T-cell (primary cell): ENCODE measurements at regions not wholly inside any gene's neighbourhood (a gene's known extent, or its start where the extent isn't known, plus 50 kb on each side); places are given as distances from the start of the nearest gene placed in this dataset.

Experiments
- ATAC-seq, 4 experiments: fragments of 200-7000 bp in 3 of 4; fragments of 150-1000 bp in 1 of 4; cut with Tn5 transposase; replicated peaks in 1 of 4; 1 replicate in 3 of 4; 2 replicates in 1 of 4; pipeline ENCODE4 v1.10.0; 2021; ENCODE audit warnings: moderate library complexity in 3 of 4, mild to moderate bottlenecking in 2 of 4, moderate number of reproducible peaks in 1 of 4
- CTCF ChIA-PET, 2 donors: fragments of 300-600 bp; sonication (Branson Sonifier 250); formaldehyde crosslinking; loops; one replicate each; lab custom pipeline; 2022; ENCODE audit warnings: antibody characterized with exemption in 2 of 2; lab: Charles Lee
- POLR2A ChIA-PET, 2 donors: fragments of 300-600 bp; sonication (Branson Sonifier 250); formaldehyde crosslinking; loops; one replicate each; lab custom pipeline; 2022; ENCODE audit warnings: antibody characterized with exemption in 2 of 2; lab: Charles Lee
- DNase-seq, 35 experiments: peaks; one replicate each; pipeline versions ENCODE4 v3.0.0 to v3.0.0-alpha.2; 2013 to 2023
- H3K27ac ChIP-seq: one replicate; pipeline ENCODE4 v1.5.1; 2013; ENCODE audit warnings: low read length
- H3K27me3 ChIP-seq, 2 experiments: replicated peaks in 1 of 2; 1 replicate in 1 of 2; 2 replicates in 1 of 2; pipeline versions ENCODE4 v1.6.1 to v1.7.0; 2013; ENCODE audit warnings: low read length in 1 of 2, mixed read lengths in 1 of 2; ENCODE audit not compliant: control insufficient read depth in 2 of 2, insufficient read depth in 2 of 2; ENCODE audit errors: extremely low read depth in 1 of 2
- H3K36me3 ChIP-seq, 2 donors: 1 replicate in 1 of 2; 2 replicates in 1 of 2; pipeline versions ENCODE4 v1.6.1 to v1.7.0; 2013; ENCODE audit warnings: low read length in 1 of 2; ENCODE audit not compliant: control insufficient read depth in 2 of 2, insufficient read depth in 1 of 2; ENCODE audit errors: extremely low read depth in 1 of 2
- H3K4me1 ChIP-seq, 2 experiments: 1 replicate in 1 of 2; 2 replicates in 1 of 2; pipeline versions ENCODE4 v1.6.1 to v1.7.0; 2013; ENCODE audit warnings: low read length in 2 of 2, mixed read lengths in 1 of 2; ENCODE audit not compliant: insufficient read depth in 2 of 2, control insufficient read depth in 1 of 2; ENCODE audit errors: extremely low read depth in 1 of 2
- H3K4me3 ChIP-seq, 2 donors: 1 replicate in 1 of 2; 2 replicates in 1 of 2; pipeline versions ENCODE4 v1.5.1 to v1.7.0; 2013; ENCODE audit warnings: mild to moderate bottlenecking in 2 of 2, low read length in 1 of 2, moderate library complexity in 1 of 2; ENCODE audit not compliant: control insufficient read depth in 1 of 2; ENCODE audit errors: extremely low read depth in 1 of 2
- H3K9me3 ChIP-seq: 2 replicates; pipeline ENCODE4 v1.7.0; 2013
- H3K27ac Mint-ChIP-seq, 2 donors: one replicate each; pipeline ENCODE4 v1.8.0; 2020 to 2021; ENCODE audit warnings: mild to moderate bottlenecking in 2 of 2, mixed read lengths in 2 of 2
- H3K27me3 Mint-ChIP-seq, 2 donors: one replicate each; pipeline ENCODE4 v1.8.0; 2021 to 2022; ENCODE audit warnings: mixed read lengths in 2 of 2
- H3K36me3 Mint-ChIP-seq: one replicate; pipeline ENCODE4 v1.8.0; 2021; ENCODE audit warnings: mixed read lengths
- H3K4me1 Mint-ChIP-seq, 3 donors: one replicate each; pipeline ENCODE4 v1.8.0; 2020 to 2022; ENCODE audit warnings: mixed read lengths in 3 of 3, mild to moderate bottlenecking in 1 of 3
- H3K4me3 Mint-ChIP-seq, 3 donors: one replicate each; pipeline ENCODE4 v1.8.0; 2020 to 2022; ENCODE audit warnings: mild to moderate bottlenecking in 3 of 3, mixed read lengths in 3 of 3, moderate library complexity in 3 of 3
- H3K9me3 Mint-ChIP-seq, 3 donors: one replicate each; pipeline ENCODE4 v1.8.0; 2020 to 2022; ENCODE audit warnings: mixed read lengths in 3 of 3
- WGBS: methylation state at CpG from one replicate; pipeline ENCODE4 v1.1.5; 2013; ENCODE audit warnings: missing lambda C conversion rate; ENCODE audit not compliant: insufficient coverage; 5-methylcytosine and 5-hydroxymethylcytosine counted together

GRCh38 chr2:117691595-117691994, 122.9 kb upstream of the DDX18 start:
- Histone ChIP-seq H3K27me3 (no peaks in the 10 kb centered on the region), H3K4me1 (no peaks in the 10 kb centered on the region), H3K27ac (no peak overlapping the region), H3K36me3 (no peaks in the 10 kb centered on the region), H3K4me3 (no peak overlapping the region), H3K9me3 (no peaks in the 10 kb centered on the region)
- Mint-ChIP-seq H3K36me3 (no peaks in the 10 kb centered on the region), H3K4me1 (no peaks in the 10 kb centered on the region), H3K4me3 (no peak overlapping the region), H3K27ac (no peak overlapping the region), H3K9me3 (no peaks in the 10 kb centered on the region), H3K27me3 (no peaks in the 10 kb centered on the region)
- ATAC-seq, result no peak
- no peak for DNase-seq
- ChIA-PET POLR2A (no interaction called here), CTCF (no interaction called here)
- WGBS, result 50% methylated on average over 1 of the region's 2 CpGs

GRCh38 chr2:117692001-117692763, 122.3 kb upstream of the DDX18 start:
- WGBS, result 65% methylated on average over 2 of the region's 5 CpGs
- H3K4me1 Mint-ChIP-seq, result no peaks in the 10 kb centered on the region
- H3K4me1 ChIP-seq, result no peaks in the 10 kb centered on the region
- H3K4me3 ChIP-seq, result no peak overlapping the region
- H3K4me3 Mint-ChIP-seq, result no peak overlapping the region
- H3K9me3 ChIP-seq, result no peaks in the 10 kb centered on the region
- ATAC-seq (no peak), DNase-seq (no peak)
- H3K36me3 ChIP-seq, result no peaks in the 10 kb centered on the region
- POLR2A ChIA-PET, result no interaction called here
- no peaks in the 10 kb centered on the region for H3K36me3 Mint-ChIP-seq
- H3K27ac Mint-ChIP-seq, result no peak overlapping the region
- H3K9me3 Mint-ChIP-seq, result no peaks in the 10 kb centered on the region
- CTCF ChIA-PET, result no interaction called here
- no peak overlapping the region for H3K27ac ChIP-seq
- no peaks in the 10 kb centered on the region for H3K27me3 ChIP-seq
- peaks cover 0 to 4% of the 10 kb centered on the region in 2 donors for H3K27me3 Mint-ChIP-seq

- DNase-seq (no peak), ATAC-seq (no peak)
- Mint-ChIP-seq H3K9me3 (no peaks in the 10 kb centered on the region), H3K27me3 (peaks cover 0 to 4% of the 10 kb centered on the region in 2 donors), H3K4me1 (no peaks in the 10 kb centered on the region), H3K36me3 (no peaks in the 10 kb centered on the region), H3K27ac (no peak overlapping the region), H3K4me3 (no peak overlapping the region)
- no peaks in the 10 kb centered on the region for H3K9me3 ChIP-seq
- no peaks in the 10 kb centered on the region for H3K4me1 ChIP-seq
- H3K27ac ChIP-seq, result no peak overlapping the region
- ChIA-PET CTCF (no interaction called here), POLR2A (no interaction called here)
- H3K27me3 ChIP-seq, result no peaks in the 10 kb centered on the region
- H3K4me3 ChIP-seq, result no peak overlapping the region
- WGBS, result no CpG with 5 or more reads among the region's 4 CpGs
- no peaks in the 10 kb centered on the region for H3K36me3 ChIP-seq
These were observed 121.3 kb upstream of the DDX18 start for GRCh38 chr2:117693154-117693553.

GRCh38 chr2:117693651-117694050, 120.8 kb upstream of the DDX18 start:
- H3K9me3 ChIP-seq, result no peaks in the 10 kb centered on the region
- H3K4me1 ChIP-seq, result no peaks in the 10 kb centered on the region
- Mint-ChIP-seq H3K36me3 (no peaks in the 10 kb centered on the region), H3K4me3 (no peak overlapping the region), H3K27me3 (peaks cover 0 to 4% of the 10 kb centered on the region in 2 donors), H3K9me3 (no peaks in the 10 kb centered on the region), H3K4me1 (no peaks in the 10 kb centered on the region), H3K27ac (no peak overlapping the region)
- no peaks in the 10 kb centered on the region for H3K27me3 ChIP-seq
- no peak overlapping the region for H3K4me3 ChIP-seq
- ChIA-PET CTCF (no interaction called here), POLR2A (no interaction called here)
- ATAC-seq (no peak), DNase-seq (no peak)
- no CpG with 5 or more reads among the region's 2 CpGs for WGBS
- no peaks in the 10 kb centered on the region for H3K36me3 ChIP-seq
- no peak overlapping the region for H3K27ac ChIP-seq

GRCh38 chr2:117698287-117698686, 116.2 kb upstream of the DDX18 start:
- Histone ChIP-seq H3K27me3 (no peaks in the 10 kb centered on the region), H3K4me3 (no peak overlapping the region), H3K36me3 (no peaks in the 10 kb centered on the region), H3K4me1 (no peaks in the 10 kb centered on the region), H3K9me3 (no peaks in the 10 kb centered on the region), H3K27ac (no peak overlapping the region)
- WGBS, result 75% methylated on average over 1 of the region's 4 CpGs
- H3K36me3 Mint-ChIP-seq, result no peaks in the 10 kb centered on the region
- H3K4me3 Mint-ChIP-seq, result no peak overlapping the region
- DNase-seq (no peak), ATAC-seq (no peak)
- H3K9me3 Mint-ChIP-seq, result no peaks in the 10 kb centered on the region
- H3K27me3 Mint-ChIP-seq, result peaks cover 0 to 4% of the 10 kb centered on the region in 2 donors
- ChIA-PET POLR2A (no interaction called here), CTCF (no interaction called here)
- no peak overlapping the region for H3K27ac Mint-ChIP-seq
- H3K4me1 Mint-ChIP-seq, result no peaks in the 10 kb centered on the region

GRCh38 chr2:117698819-117699218, 115.7 kb upstream of the DDX18 start:
- peaks cover 0 to 4% of the 10 kb centered on the region in 2 donors for H3K27me3 Mint-ChIP-seq
- H3K9me3 Mint-ChIP-seq, result no peaks in the 10 kb centered on the region
- ATAC-seq (no peak), DNase-seq (no peak)
- Histone ChIP-seq H3K36me3 (no peaks in the 10 kb centered on the region), H3K27ac (no peak overlapping the region), H3K4me1 (no peaks in the 10 kb centered on the region), H3K9me3 (no peaks in the 10 kb centered on the region), H3K27me3 (no peaks in the 10 kb centered on the region), H3K4me3 (no peak overlapping the region)
- H3K36me3 Mint-ChIP-seq, result no peaks in the 10 kb centered on the region
- POLR2A ChIA-PET, result no interaction called here
- H3K4me1 Mint-ChIP-seq, result no peaks in the 10 kb centered on the region
- no peak overlapping the region for H3K27ac Mint-ChIP-seq
- WGBS, result no CpG with 5 or more reads among the region's 4 CpGs
- CTCF ChIA-PET, result no interaction called here
- H3K4me3 Mint-ChIP-seq, result no peak overlapping the region

GRCh38 chr2:117700471-117700870, 114.0 kb upstream of the DDX18 start:
- ATAC-seq (no peak), DNase-seq (no peak)
- H3K4me3 ChIP-seq, result no peak overlapping the region
- H3K36me3 Mint-ChIP-seq, result no peaks in the 10 kb centered on the region
- H3K4me1 ChIP-seq, result no peaks in the 10 kb centered on the region
- no peak overlapping the region for H3K27ac Mint-ChIP-seq
- H3K9me3 Mint-ChIP-seq, result no peaks in the 10 kb centered on the region
- H3K27ac ChIP-seq, result no peak overlapping the region
- CTCF ChIA-PET, result no interaction called here
- H3K4me3 Mint-ChIP-seq, result no peak overlapping the region
- no peaks in the 10 kb centered on the region for H3K27me3 ChIP-seq
- no peaks in the 10 kb centered on the region for H3K36me3 ChIP-seq
- no CpG with 5 or more reads among the region's 2 CpGs for WGBS
- no peaks in the 10 kb centered on the region for H3K9me3 ChIP-seq
- peaks cover 4% of the 10 kb centered on the region in 2 donors for H3K27me3 Mint-ChIP-seq
- no peaks in the 10 kb centered on the region for H3K4me1 Mint-ChIP-seq
- POLR2A ChIA-PET, result no interaction called here
